ENCODE measurements at regions not wholly inside any gene's neighbourhood (a gene's known extent, or its start where the extent isn't known, plus 50 kb on each side); places are given as distances from the start of the nearest gene placed in this dataset.

- TF ChIP-seq CTCF (IDR thresholded peaks at IDR 0.05; ENCODE audit: low read length) (no peak), EZH2phosphoT487 (IDR thresholded peaks at IDR 0.05; ENCODE audit: low read length) (no peak)
Measured at GRCh38 chr13:20348018-20348417, 115.9 kb upstream of the GJB6 start.
